RCC 7860 (cell line): ENCODE measurements at regions not wholly inside any gene's neighbourhood (a gene's known extent, or its start where the extent isn't known, plus 50 kb on each side); places are given as distances from the start of the nearest gene placed in this dataset.

Experiments used
- DNase-seq: peaks from one replicate; pipeline ENCODE4 v3.0.0-alpha.2; 2015; ENCODE audit warnings: low spot score
- FAIRE-seq: peaks from 2 replicates; lab custom pipeline; 2012; peaks lifted over from hg19 to GRCh38; lab: Jason Lieb, UNC

GRCh38 chr18:29154196-29154757 lies 977.3 kb upstream of the CDH2 start:
- FAIRE-seq: no peak
- DNase-seq: peak; percentile 45

GRCh38 chr18:29153091-29153490 lies 976.2 kb upstream of the CDH2 start:
- no peak for DNase-seq
- no peak for FAIRE-seq

- FAIRE-seq: no peak
- peak; percentile 29 for DNase-seq
Observed at GRCh38 chr18:29147944-29148343, 971.0 kb upstream of the CDH2 start.

- DNase-seq: no peak
- FAIRE-seq: no peak
Observed at GRCh38 chr18:29146068-29146467, 969.1 kb upstream of the CDH2 start.

- DNase-seq: no peak
- no peak for FAIRE-seq
Observed at GRCh38 chr18:29140590-29140989, 963.7 kb upstream of the CDH2 start.

GRCh38 chr18:29137773-29138495 lies 961.0 kb upstream of the CDH2 start:
- FAIRE-seq (no peak), DNase-seq (no peak)

GRCh38 chr18:29123706-29124530 lies 947.0 kb upstream of the CDH2 start:
- DNase-seq: no peak
- FAIRE-seq: no peak

- FAIRE-seq: no peak
- no peak for DNase-seq
Observed at GRCh38 chr18:29104671-29105070, 927.7 kb upstream of the CDH2 start.

- FAIRE-seq (no peak), DNase-seq (no peak)
Observed at GRCh38 chr18:29104227-29104626, 927.3 kb upstream of the CDH2 start.

GRCh38 chr18:29096079-29096770 lies 919.3 kb upstream of the CDH2 start:
- FAIRE-seq: no peak
- DNase-seq: no peak

GRCh38 chr18:29087616-29088246 lies 910.8 kb upstream of the CDH2 start:
- no peak for FAIRE-seq

GRCh38 chr18:29084120-29084519 lies 907.2 kb upstream of the CDH2 start:
- FAIRE-seq: no peak
- DNase-seq: no peak

More at GRCh38 chr18:29087616-29088246, 910.8 kb upstream of the CDH2 start:
- no peak for DNase-seq

- FAIRE-seq (no peak), DNase-seq (no peak)
Observed at GRCh38 chr18:29083545-29083944, 906.6 kb upstream of the CDH2 start.

- FAIRE-seq: no peak
- no peak for DNase-seq
Observed at GRCh38 chr18:29080946-29081345, 904.0 kb upstream of the CDH2 start.

GRCh38 chr18:29078273-29078672 lies 901.3 kb upstream of the CDH2 start:
- DNase-seq: no peak

GRCh38 chr18:29077344-29077743 lies 900.4 kb upstream of the CDH2 start:
- no peak for DNase-seq
- no peak for FAIRE-seq

More at GRCh38 chr18:29078273-29078672, 901.3 kb upstream of the CDH2 start:
- FAIRE-seq: no peak

GRCh38 chr18:29076645-29077044 lies 899.7 kb upstream of the CDH2 start:
- DNase-seq (no peak), FAIRE-seq (no peak)

GRCh38 chr18:29074147-29074546 lies 897.2 kb upstream of the CDH2 start:
- DNase-seq: no peak

GRCh38 chr18:29071869-29072268 lies 894.9 kb upstream of the CDH2 start:
- no peak for FAIRE-seq
- no peak for DNase-seq

More at GRCh38 chr18:29074147-29074546, 897.2 kb upstream of the CDH2 start:
- no peak for FAIRE-seq

GRCh38 chr18:29063346-29063745 lies 886.4 kb upstream of the CDH2 start:
- DNase-seq: no peak
- no peak for FAIRE-seq

GRCh38 chr18:29062921-29063320 lies 886.0 kb upstream of the CDH2 start:
- DNase-seq (no peak), FAIRE-seq (no peak)
